ENCODE measurements at regions not wholly inside any gene's neighbourhood (a gene's known extent, or its start where the extent isn't known, plus 50 kb on each side); places are given as distances from the start of the nearest gene placed in this dataset.
A peak's percentile ranks its signal among the peaks of the same experiment; 100 is the strongest.

DNA sequence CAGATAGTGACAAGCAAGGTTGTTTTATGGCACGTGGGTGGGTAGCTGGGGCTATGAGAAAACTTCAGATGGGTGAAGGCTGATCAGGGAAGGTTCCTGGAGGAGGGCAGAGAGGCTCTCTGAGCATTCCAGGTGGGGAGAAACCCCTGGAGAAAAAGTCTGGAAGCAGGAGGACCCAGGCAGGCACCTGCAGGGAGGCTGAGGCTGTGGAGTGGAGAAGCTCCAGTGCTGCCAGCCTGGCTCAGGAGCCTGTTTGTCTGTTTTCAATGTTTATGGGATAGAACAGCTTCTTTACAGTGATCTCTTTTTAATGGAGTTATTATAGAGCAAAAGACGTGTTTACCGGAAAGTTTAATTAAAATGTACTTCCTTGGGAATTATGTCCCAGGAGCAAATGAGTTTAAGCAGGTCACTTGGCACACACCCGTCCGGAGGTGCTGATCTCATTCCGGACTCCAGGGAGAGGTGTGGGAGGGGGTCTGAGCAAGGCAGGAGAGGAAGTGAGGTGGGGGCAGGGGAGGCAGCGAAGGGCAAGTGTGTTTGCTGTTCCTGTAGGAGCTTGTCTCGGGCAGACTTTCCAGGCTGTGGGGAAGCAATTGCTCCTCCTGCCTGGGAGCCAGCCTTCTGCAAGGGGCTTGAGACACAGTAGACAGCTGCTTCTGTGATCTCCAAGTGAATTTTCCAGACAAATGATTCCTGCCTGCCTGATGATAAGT, 239.5 kb downstream of the MYCN start:
- Histone ChIP-seq H4K5ac (ENCODE audit: insufficient read length, low read depth, low read length) (no peak overlapping the region), H3K4me2 (ENCODE audit: insufficient read depth, insufficient read length, low read length) (no peak overlapping the region), H4K20me1 (ENCODE audit: control insufficient read depth, insufficient read depth, insufficient read length) (no peaks in the 10 kb centered on the region), H3K9me3 (ENCODE audit: control insufficient read depth, low read depth, low read length) (no peaks in the 10 kb centered on the region), H3K14ac (ENCODE audit: insufficient read depth, low read length) (no peak overlapping the region), H2BK5ac (ENCODE audit: insufficient read length, low read length) (no peak overlapping the region), H3K27ac (ENCODE audit: insufficient read length, low read depth, low read length) (no peak overlapping the region), H3T11ph (ENCODE audit: low read length) (no peak overlapping the region), H4K8ac (replicated peaks; ENCODE audit: insufficient read length, low read depth, low read length) (no peak overlapping the region), H3K79me1 (ENCODE audit: insufficient read depth, low read depth, low read length, poor library complexity, severe bottlenecking) (no peaks in the 10 kb centered on the region), H4K91ac (ENCODE audit: insufficient read length, low read depth, low read length) (no peak overlapping the region), H3K4ac (ENCODE audit: low read depth, low read length) (no peak overlapping the region), H2BK120ac (ENCODE audit: low read depth, low read length, poor library complexity, severe bottlenecking) (no peak overlapping the region), H3K23ac (ENCODE audit: insufficient read length, low read depth, low read length) (no peak overlapping the region), H3K56ac (ENCODE audit: insufficient read length, low read depth, low read length) (no peak overlapping the region), H3K18ac (ENCODE audit: insufficient read length, low read depth, low read length) (no peak overlapping the region), H3K79me2 (ENCODE audit: insufficient read depth, low read length) (no peaks in the 10 kb centered on the region), H2BK20ac (ENCODE audit: low read depth, low read length, poor library complexity, severe bottlenecking) (no peak overlapping the region), H2AFZ (ENCODE audit: low read length) (no peak overlapping the region), H2BK12ac (ENCODE audit: insufficient read length, low read depth, low read length) (no peak overlapping the region), H3K9ac (ENCODE audit: extremely low read depth, insufficient read length, low read length) (no peak overlapping the region), H2BK15ac (ENCODE audit: low read depth, low read length) (no peak overlapping the region), H3K23me2 (ENCODE audit: insufficient read length, low read depth, low read length, poor library complexity, severe bottlenecking) (no peaks in the 10 kb centered on the region), H2AK5ac (ENCODE audit: insufficient read length, low read length) (no peak overlapping the region), H3K27me3 (ENCODE audit: insufficient read depth, low read length) (no peaks in the 10 kb centered on the region), H3K4me1 (ENCODE audit: insufficient read depth, low read length) (peaks cover 2% of the 10 kb centered on the region; the same call in 1 of the 2 replicates)
- Mint-ChIP-seq H3K9me3 (no peaks in the 10 kb centered on the region), H3K27ac (peak overlapping the region in 2 of 3 experiments; percentile 17 to 49; a peak in 3 of 7 replicates), H3K4me3 (no peak overlapping the region), H3K36me3 (ENCODE audit: insufficient read depth in 1 of 3, low read depth in 3 of 3) (peaks cover 0 to 1% (median 0%) of the 10 kb centered on the region in 3 experiments; a peak in 1 of 7 replicates), H3K27me3 (ENCODE audit: low read depth) (no peaks in the 10 kb centered on the region), H3K4me1 (peaks cover 21 to 22% of the 10 kb centered on the region in 2 experiments)
- no CpG with 5 or more reads among the region's 8 CpGs for WGBS (ENCODE audit: extremely low coverage, insufficient read length, low lambda C conversion rate)
- TF ChIP-seq, protein P1, sequence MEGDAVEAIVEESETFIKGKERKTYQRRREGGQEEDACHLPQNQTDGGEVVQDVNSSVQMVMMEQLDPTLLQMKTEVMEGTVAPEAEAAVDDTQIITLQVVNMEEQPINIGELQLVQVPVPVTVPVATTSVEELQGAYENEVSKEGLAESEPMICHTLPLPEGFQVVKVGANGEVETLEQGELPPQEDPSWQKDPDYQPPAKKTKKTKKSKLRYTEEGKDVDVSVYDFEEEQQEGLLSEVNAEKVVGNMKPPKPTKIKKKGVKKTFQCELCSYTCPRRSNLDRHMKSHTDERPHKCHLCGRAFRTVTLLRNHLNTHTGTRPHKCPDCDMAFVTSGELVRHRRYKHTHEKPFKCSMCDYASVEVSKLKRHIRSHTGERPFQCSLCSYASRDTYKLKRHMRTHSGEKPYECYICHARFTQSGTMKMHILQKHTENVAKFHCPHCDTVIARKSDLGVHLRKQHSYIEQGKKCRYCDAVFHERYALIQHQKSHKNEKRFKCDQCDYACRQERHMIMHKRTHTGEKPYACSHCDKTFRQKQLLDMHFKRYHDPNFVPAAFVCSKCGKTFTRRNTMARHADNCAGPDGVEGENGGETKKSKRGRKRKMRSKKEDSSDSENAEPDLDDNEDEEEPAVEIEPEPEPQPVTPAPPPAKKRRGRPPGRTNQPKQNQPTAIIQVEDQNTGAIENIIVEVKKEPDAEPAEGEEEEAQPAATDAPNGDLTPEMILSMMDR (conservative IDR thresholded peaks at IDR 0.05) = no peak
- peak; percentile 69 for DNase-seq

All from H9 (cell line).